Adrenal gland (tissue), 9 donors: ENCODE measurements at regions not wholly inside any gene's neighbourhood (a gene's known extent, or its start where the extent isn't known, plus 50 kb on each side); places are given as distances from the start of the nearest gene placed in this dataset.

Experiments
- DNase-seq, 7 donors: peaks; one replicate each; pipeline ENCODE4 v3.0.0-alpha.2; 2019 to 2020
- H3K27ac ChIP-seq, 5 donors: fragments of 200-600 bp; sonication (generic) in 4 of 5; 1 replicate in 3 of 5; 2 replicates in 2 of 5; pipeline versions ENCODE4 v1.5.1 to v1.8.0; 2016 to 2020; ENCODE audit warnings: mild to moderate bottlenecking in 1 of 5
- H3K27me3 ChIP-seq: fragments of 200-600 bp; 2 replicates; pipeline ENCODE4 v1.8.0; 2021
- H3K36me3 ChIP-seq, 2 donors: fragments of 200-600 bp; replicated peaks in 1 of 2; 1 replicate in 1 of 2; 2 replicates in 1 of 2; pipeline versions ENCODE4 v1.5.1 to v1.8.0; 2018 to 2022
- H3K4me1 ChIP-seq, 2 donors: fragments of 200-600 bp; replicated peaks in 1 of 2; 1 replicate in 1 of 2; 2 replicates in 1 of 2; pipeline versions ENCODE4 v1.5.1 to v1.8.0; 2018 to 2021
- H3K4me3 ChIP-seq, 4 donors: fragments of 200-600 bp; sonication (generic) in 3 of 4; one replicate each; pipeline ENCODE4 v1.5.1; 2016 to 2018
- H3K9me3 ChIP-seq, 3 donors: fragments of 200-600 bp; sonication (generic) in 1 of 3; replicated peaks in 1 of 3; 1 replicate in 2 of 3; 2 replicates in 1 of 3; pipeline versions ENCODE4 v1.5.1 to v1.8.0; 2016 to 2021
- POLR2A ChIP-seq, 2 donors: fragments of 450-650 bp; IDR thresholded peaks; one replicate each; pipeline ENCODE4 v1.6.1; 2017; ENCODE audit warnings: antibody characterized with exemption in 2 of 2, mild to moderate bottlenecking in 2 of 2, moderate library complexity in 1 of 2
- WGBS, 4 donors: extraction: QIAGEN DNeasy Blood & Tissue Kit in 2 of 4; methylation state at CpG; one replicate each; pipeline versions ENCODE4 v1.1.5 to v1.1.7; 2013 to 2017; 5-methylcytosine and 5-hydroxymethylcytosine counted together
- intact Hi-C, 2 donors: fragments of 100-400 bp; cut with DNase I; formaldehyde crosslinking; loops; one replicate each; pipeline versions ENCODE4 v1.14.1 to v1.15.0; 2022 to 2023
- TF ChIP-seq, protein P1 (sequence below), 6 experiments: fragments of 450-650 bp in 4 of 6; fragments of 200-600 bp in 2 of 6; sonication (generic) in 1 of 6; IDR thresholded peaks; 1 replicate in 5 of 6; 2 replicates in 1 of 6; pipeline versions ENCODE4 v1.5.1 to v1.8.0; 2016 to 2021; ENCODE audit warnings: antibody characterized with exemption in 6 of 6, mild to moderate bottlenecking in 2 of 6, moderate library complexity in 1 of 6
- donor health status: healthy with polysubstance abuse.
- donor health status: Bipolar disorder and iron deficiency.
- donor health status: DM: yes; HTN: yes; CAD: no.
- donor health status: DM: no; HTN: no; CAD: no.
- donor health status: DM: no; HTN: no; CAD: no.

DNA sequence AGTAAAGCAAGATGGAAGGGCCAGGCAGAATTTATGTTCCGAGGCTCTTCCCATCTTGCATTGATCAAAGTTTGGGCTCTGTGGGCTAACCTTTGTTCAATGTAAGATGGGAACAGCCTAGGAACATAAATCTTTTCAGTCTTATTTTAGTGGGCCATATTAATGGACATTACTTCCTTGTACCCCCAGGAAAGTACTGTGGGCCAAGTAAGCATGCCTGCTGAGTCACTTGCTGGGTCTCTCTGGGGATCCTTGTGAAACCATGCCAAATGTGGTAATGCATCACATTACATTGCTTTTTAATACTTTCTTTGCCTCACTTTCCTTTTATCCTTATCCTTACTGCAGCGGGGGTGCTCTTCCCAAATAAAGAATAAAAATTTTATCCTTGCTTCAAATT is 349.5 kb upstream of the POU1F1 start:
- H3K27ac ChIP-seq, result no peak overlapping the region
- no peak for DNase-seq
- H3K27me3 ChIP-seq, result no peaks in the 10 kb centered on the region
- H3K9me3 ChIP-seq, result peaks cover 0 to 4% (median 0%) of the 10 kb centered on the region in 3 donors
- 85 to 90% (median 86%) methylated on average over 2 of the region's 2 CpGs for WGBS, 4 donors
- intact Hi-C loops, result no loop called here
- no peak overlapping the region for H3K4me3 ChIP-seq
- TF ChIP-seq POLR2A (IDR thresholded peaks at IDR 0.05), result no peak
- TF ChIP-seq, protein P1, sequence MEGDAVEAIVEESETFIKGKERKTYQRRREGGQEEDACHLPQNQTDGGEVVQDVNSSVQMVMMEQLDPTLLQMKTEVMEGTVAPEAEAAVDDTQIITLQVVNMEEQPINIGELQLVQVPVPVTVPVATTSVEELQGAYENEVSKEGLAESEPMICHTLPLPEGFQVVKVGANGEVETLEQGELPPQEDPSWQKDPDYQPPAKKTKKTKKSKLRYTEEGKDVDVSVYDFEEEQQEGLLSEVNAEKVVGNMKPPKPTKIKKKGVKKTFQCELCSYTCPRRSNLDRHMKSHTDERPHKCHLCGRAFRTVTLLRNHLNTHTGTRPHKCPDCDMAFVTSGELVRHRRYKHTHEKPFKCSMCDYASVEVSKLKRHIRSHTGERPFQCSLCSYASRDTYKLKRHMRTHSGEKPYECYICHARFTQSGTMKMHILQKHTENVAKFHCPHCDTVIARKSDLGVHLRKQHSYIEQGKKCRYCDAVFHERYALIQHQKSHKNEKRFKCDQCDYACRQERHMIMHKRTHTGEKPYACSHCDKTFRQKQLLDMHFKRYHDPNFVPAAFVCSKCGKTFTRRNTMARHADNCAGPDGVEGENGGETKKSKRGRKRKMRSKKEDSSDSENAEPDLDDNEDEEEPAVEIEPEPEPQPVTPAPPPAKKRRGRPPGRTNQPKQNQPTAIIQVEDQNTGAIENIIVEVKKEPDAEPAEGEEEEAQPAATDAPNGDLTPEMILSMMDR (IDR thresholded peaks at IDR 0.05), result no peak
- no peaks in the 10 kb centered on the region for H3K36me3 ChIP-seq
- H3K4me1 ChIP-seq, result no peaks in the 10 kb centered on the region

DNA sequence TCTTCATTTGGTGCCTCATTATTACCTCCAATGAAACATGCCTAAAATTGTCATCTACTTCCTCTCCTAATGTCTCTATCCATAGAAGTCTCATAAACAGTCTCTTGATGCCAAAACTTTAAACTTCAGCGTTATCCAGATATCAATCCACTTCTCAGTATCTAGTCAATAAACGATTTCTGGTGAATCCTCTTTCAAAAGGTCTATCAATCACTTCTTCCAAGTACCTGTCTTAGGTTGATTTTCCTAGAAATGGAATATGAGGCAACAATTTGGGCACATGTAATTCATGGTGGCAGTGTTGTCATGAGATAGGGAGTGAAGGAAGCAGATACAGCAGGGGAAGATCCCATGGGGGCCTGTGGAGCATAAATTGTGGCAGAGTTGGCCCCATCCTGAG is 348.5 kb upstream of the POU1F1 start:
- intact Hi-C loops, result no loop called here
- Histone ChIP-seq H3K4me3 (no peak overlapping the region), H3K27me3 (no peaks in the 10 kb centered on the region), H3K9me3 (peaks cover 0 to 4% (median 0%) of the 10 kb centered on the region in 3 donors), H3K4me1 (no peaks in the 10 kb centered on the region), H3K27ac (no peak overlapping the region), H3K36me3 (no peaks in the 10 kb centered on the region)
- no peak for DNase-seq
- WGBS, 4 donors, result 54 to 69% (median 64%) methylated on average over 2 of the region's 2 CpGs
- TF ChIP-seq, protein P1 (IDR thresholded peaks at IDR 0.05), result no peak
- no peak for TF ChIP-seq POLR2A (IDR thresholded peaks at IDR 0.05)

DNA sequence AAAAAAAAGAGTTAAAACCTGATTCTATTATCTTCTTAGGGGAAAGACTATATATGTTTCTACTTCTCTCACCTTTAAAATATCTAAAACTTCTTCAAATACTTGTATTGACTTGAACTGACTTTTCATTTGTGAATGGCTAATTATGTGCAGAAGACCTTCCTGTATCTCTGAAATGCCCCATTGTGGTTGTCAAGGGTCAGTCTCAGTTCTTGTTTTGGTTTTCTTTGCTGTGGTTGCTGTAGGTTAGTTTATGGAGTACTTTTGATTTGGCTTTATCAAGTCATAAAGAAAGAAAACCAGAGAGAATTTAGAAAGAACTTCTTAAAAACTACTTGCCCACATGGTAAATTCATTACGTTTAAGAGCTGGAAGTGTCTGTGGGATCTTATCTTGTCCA is 345.3 kb upstream of the POU1F1 start:
- DNase-seq, result no peak
- no peak for TF ChIP-seq POLR2A (IDR thresholded peaks at IDR 0.05)
- TF ChIP-seq, protein P1 (IDR thresholded peaks at IDR 0.05), result no peak
- WGBS, 4 donors, result 55 to 58% (median 56%) methylated on average over 1 of the region's 1 CpG
- Histone ChIP-seq H3K9me3 (no peaks in the 10 kb centered on the region), H3K36me3 (no peaks in the 10 kb centered on the region), H3K4me1 (no peaks in the 10 kb centered on the region), H3K27ac (no peak overlapping the region), H3K27me3 (no peaks in the 10 kb centered on the region), H3K4me3 (no peak overlapping the region)
- intact Hi-C loops, result no loop called here

DNA sequence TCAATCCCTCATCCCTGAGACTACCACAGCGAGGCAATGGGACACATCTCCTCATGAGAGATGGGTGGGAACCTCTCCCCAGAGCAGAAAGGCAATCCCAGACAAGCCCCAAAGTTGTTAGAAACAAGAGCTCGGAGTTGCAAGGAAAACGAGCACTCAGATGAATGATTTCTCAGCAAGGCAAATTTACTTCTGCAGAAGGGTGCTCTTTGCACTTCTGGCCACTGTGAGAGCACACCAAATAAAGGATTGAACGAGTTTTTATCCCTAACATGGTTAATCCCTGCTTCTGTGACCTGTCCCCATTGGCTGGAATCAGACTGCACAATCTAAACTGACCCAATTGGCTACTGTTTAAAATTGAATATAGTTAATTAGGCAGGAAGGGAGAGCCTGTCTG is 339.1 kb upstream of the POU1F1 start:
- Histone ChIP-seq H3K27ac (no peak overlapping the region), H3K27me3 (no peaks in the 10 kb centered on the region), H3K4me3 (no peak overlapping the region), H3K4me1 (no peaks in the 10 kb centered on the region), H3K9me3 (no peaks in the 10 kb centered on the region), H3K36me3 (no peaks in the 10 kb centered on the region)
- TF ChIP-seq, protein P1 (IDR thresholded peaks at IDR 0.05), result no peak
- no peak for TF ChIP-seq POLR2A (IDR thresholded peaks at IDR 0.05)
- WGBS, 4 donors, result 62 to 70% (median 67%) methylated on average over 4 of the region's 4 CpGs
- no peak for DNase-seq
- intact Hi-C loops, result no loop called here
